Fibroblast of skin of scalp (primary cell): ENCODE measurements at regions not wholly inside any gene's neighbourhood (a gene's known extent, or its start where the extent isn't known, plus 50 kb on each side); places are given as distances from the start of the nearest gene placed in this dataset.

Experiments used
- DNase-seq: peaks from one replicate; pipeline ENCODE4 v3.0.0-alpha.2; 2013

GRCh38 chr4:18840481-18840880, 818.9 kb upstream of the LCORL start:
- no peak for DNase-seq

- DNase-seq = no peak
These were observed 794.8 kb upstream of the LCORL start for GRCh38 chr4:18816228-18816895.

GRCh38 chr4:18815779-18816173, 794.2 kb upstream of the LCORL start:
- no peak for DNase-seq

GRCh38 chr4:18815081-18815778, 793.7 kb upstream of the LCORL start:
- DNase-seq = no peak

- DNase-seq = no peak
These were observed 792.2 kb upstream of the LCORL start for GRCh38 chr4:18813771-18814170.

- no peak for DNase-seq
These were observed 791.5 kb upstream of the LCORL start for GRCh38 chr4:18813055-18813454.

- DNase-seq = no peak
These were observed 782.2 kb upstream of the LCORL start for GRCh38 chr4:18803781-18804180.

- no peak for DNase-seq
These were observed 776.6 kb upstream of the LCORL start for GRCh38 chr4:18798123-18798522.

GRCh38 chr4:18795794-18796193, 774.2 kb upstream of the LCORL start:
- DNase-seq = no peak

GRCh38 chr4:18777190-18777930, 755.8 kb upstream of the LCORL start:
- no peak for DNase-seq

GRCh38 chr4:18767921-18768320, 746.4 kb upstream of the LCORL start:
- no peak for DNase-seq

GRCh38 chr4:18756671-18757070, 735.1 kb upstream of the LCORL start:
- DNase-seq = no peak

- no peak for DNase-seq
These were observed 732.6 kb upstream of the LCORL start for GRCh38 chr4:18754180-18754579.

- DNase-seq = no peak
These were observed 729.5 kb upstream of the LCORL start for GRCh38 chr4:18751083-18751482.

- no peak for DNase-seq
These were observed 727.8 kb upstream of the LCORL start for GRCh38 chr4:18749391-18749790.

GRCh38 chr4:18736551-18736950, 715.0 kb upstream of the LCORL start:
- DNase-seq = no peak

- no peak for DNase-seq
These were observed 714.2 kb upstream of the LCORL start for GRCh38 chr4:18735740-18736268.

GRCh38 chr4:18734405-18734804, 712.9 kb upstream of the LCORL start:
- no peak for DNase-seq

- DNase-seq = no peak
These were observed 712.4 kb upstream of the LCORL start for GRCh38 chr4:18733961-18734360.

GRCh38 chr4:18722748-18723191, 701.2 kb upstream of the LCORL start:
- no peak for DNase-seq

- no peak for DNase-seq
These were observed 676.7 kb upstream of the LCORL start for GRCh38 chr4:18698119-18698883.

GRCh38 chr4:18695733-18696527, 674.4 kb upstream of the LCORL start:
- DNase-seq = no peak
